ENCODE measurements at regions not wholly inside any gene's neighbourhood (a gene's known extent, or its start where the extent isn't known, plus 50 kb on each side); places are given as distances from the start of the nearest gene placed in this dataset.

GRCh38 chr13:84999252-84999651, 800.0 kb downstream of the SLITRK6 start:
- TF ChIP-seq CTCF (IDR thresholded peaks at IDR 0.05; ENCODE audit: insufficient read depth, low read length), result no peak
- no peak for TF ChIP-seq REST (IDR thresholded peaks at IDR 0.05; ENCODE audit: insufficient replicate concordance, low read depth)
- TF ChIP-seq POLR2AphosphoS5 (IDR thresholded peaks at IDR 0.05; ENCODE audit: low read depth), result no peak
